ENCODE measurements at regions not wholly inside any gene's neighbourhood (a gene's known extent, or its start where the extent isn't known, plus 50 kb on each side); places are given as distances from the start of the nearest gene placed in this dataset.
"Not testable (repeated sequence)": the region's sequence is repeated elsewhere in the genome, so short reads cannot be mapped to it uniquely, and the experiment has no call there.

DNA sequence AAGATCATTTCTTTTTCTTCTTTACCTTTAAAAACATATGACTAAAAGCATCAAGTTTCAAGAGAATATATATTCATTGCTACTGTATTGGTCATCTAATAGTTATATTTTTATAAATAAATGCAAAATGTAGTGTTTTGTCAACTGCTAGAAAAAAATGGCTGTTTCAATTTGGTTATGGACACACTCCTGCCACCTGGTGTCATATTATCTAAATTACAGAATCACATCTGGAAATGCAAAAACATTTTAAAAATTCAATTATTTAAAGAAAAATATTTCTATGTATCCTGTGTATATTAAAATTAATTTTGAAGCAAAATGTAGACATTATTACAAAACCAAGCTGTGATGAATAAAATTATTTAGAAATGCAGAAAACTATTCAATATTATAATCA is 329.4 kb upstream of the PCDH18 start:
- peak; percentile 21 for DNase-seq (ENCODE audit: low read depth)

GRCh38 chr4:137853424-137853823 is 321.1 kb upstream of the PCDH18 start:
- DNase-seq (ENCODE audit: low read depth): no peak

DNA sequence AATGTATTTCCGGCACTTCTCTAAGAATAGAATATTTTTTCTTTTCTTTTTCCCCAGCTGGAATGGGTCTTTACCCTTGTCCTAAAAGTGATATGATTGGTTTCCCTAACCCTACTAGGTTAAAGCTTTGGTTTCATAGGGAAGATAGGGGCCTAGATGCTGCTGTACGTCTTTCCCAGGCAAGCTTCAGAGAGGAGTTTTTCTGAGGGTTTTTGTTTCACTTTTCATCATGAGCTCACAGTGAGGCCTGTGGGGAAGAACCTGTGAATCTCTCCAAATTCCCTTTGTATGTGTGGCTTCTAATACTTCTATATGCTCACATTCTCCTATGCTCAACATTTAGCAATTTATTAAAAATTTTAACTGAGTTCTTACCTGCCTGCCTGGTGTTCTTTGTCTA is 320.0 kb upstream of the PCDH18 start:
- no peak for DNase-seq (ENCODE audit: low read depth)

- DNase-seq (ENCODE audit: low read depth): no peak
Measured at GRCh38 chr4:137851435-137851834, 319.1 kb upstream of the PCDH18 start.

DNA sequence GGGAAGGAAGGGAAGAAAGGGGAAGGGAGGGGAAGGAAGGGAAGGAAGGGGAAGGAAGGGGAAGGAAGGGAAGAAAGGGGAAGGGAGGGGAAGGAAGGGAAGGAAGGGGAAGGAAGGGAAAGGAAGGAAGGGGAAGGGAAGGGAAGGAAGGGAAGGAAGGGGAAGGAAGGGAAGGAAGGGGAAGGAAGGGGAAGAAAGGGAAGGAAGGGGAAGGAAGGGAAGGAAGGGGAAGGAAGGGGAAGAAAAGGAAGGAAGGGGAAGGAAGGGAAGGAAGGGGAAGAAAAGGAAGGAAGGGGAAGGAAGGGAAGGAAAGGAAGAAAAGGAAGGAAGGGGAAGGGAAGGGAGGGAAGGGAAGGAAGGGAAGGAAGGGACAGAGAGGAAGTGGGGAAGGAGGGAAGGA is 295.7 kb upstream of the PCDH18 start:
- DNase-seq (ENCODE audit: low read depth): not testable (repeated sequence)

GRCh38 chr4:137825505-137825904 is 293.2 kb upstream of the PCDH18 start:
- no peak for DNase-seq (ENCODE audit: low read depth)

GRCh38 chr4:137823007-137823406 is 290.7 kb upstream of the PCDH18 start:
- no peak for DNase-seq (ENCODE audit: low read depth)

GRCh38 chr4:137819964-137820383 is 287.7 kb upstream of the PCDH18 start:
- peak; percentile 48 for DNase-seq (ENCODE audit: low read depth)

DNA sequence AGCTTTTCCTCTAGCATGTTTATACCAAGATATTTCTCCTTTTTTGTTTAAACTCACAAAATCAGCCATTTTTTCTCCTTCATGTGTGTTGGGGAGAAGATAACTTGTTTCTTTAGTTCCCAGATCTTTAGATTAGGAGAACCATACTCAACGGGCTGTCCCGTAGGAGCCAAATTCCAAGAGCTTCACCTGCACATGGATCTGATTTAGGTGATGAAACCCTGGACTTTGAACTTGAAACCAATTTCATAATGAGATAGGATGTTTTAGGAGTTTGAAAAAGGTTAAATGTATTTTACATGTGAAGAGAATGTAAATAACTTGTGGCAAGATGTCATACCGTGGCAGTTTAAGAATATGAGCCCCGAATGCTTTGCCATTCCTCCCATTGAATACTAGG is 280.0 kb upstream of the PCDH18 start:
- DNase-seq (ENCODE audit: low read depth): no peak

GRCh38 chr4:137806420-137806819 is 274.1 kb upstream of the PCDH18 start:
- DNase-seq (ENCODE audit: low read depth): no peak

DNA sequence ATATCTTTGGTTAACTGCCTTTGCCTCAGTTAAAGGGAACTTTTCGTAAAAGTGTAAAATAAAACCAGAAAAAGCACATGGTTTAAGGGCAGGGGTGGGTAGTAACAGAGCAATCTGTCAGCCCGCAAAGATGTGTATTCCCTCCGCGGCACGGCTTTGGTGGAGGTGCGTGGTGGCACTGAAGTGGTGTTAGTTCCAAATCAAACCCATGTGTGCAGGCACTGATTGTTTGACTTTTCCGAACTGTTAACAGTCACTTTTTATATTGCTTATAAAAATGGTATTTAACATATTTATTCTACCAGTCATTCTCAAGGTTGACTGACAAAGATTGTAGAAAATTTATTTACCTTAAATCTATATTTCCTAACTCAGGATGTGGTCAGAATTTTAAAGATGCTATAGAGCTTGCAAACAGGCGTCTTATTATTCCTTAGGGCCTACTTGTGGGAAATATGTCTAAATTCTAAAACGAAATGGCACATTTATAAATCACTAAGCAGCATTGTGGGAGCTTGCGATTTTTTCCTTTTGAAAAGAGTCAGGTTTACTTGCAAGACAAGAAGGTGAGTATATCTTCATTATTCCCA is 272.7 kb upstream of the PCDH18 start:
- DNase-seq (ENCODE audit: low read depth): no peak

- no peak for DNase-seq (ENCODE audit: low read depth)
Measured at GRCh38 chr4:137800861-137801260, 268.6 kb upstream of the PCDH18 start.

DNA sequence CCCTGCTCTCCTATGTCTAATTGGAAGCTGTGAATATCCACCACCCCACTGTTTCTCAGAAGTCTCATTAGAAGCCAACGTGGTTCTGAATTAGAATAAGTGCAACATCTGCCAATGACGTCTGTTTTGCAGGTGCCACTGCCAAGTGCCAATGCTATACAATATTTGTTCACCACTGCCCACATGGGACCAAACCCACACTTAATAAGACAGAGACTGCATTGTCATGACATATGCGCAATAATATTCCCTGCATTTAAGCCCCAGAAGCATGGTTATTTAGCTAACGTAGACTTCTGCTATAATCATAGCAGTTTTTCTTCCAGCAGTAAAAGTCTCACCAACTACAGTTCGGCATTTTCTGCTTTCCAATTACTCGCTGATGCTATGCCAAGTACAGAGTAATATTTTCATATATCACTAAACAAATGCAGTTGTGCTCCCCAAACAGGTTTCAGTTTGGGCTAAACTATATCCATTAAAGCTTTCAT is 262.5 kb upstream of the PCDH18 start:
- peak; percentile 16 for DNase-seq (ENCODE audit: low read depth)

DNA sequence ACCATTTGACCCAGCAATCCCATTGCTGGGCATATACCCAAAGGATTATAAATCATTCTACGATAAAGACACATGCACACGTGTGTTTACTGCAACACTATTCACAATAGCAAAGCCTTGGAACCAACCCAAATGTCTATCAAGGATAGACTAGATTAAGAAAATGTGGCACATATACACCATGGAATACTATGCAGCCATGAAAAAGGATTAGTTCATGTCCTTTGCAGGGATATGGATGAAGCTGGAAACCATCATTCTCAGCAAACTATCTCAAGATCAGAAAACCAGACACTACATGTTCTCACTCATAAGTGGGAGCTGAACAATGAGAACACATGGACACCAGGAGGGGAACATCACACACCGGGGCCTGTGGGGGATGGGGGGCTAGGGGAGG is 257.0 kb upstream of the PCDH18 start:
- not testable (repeated sequence) for DNase-seq (ENCODE audit: low read depth)

GRCh38 chr4:137783923-137784322 is 251.6 kb upstream of the PCDH18 start:
- DNase-seq (ENCODE audit: low read depth): not testable (repeated sequence)

DNA sequence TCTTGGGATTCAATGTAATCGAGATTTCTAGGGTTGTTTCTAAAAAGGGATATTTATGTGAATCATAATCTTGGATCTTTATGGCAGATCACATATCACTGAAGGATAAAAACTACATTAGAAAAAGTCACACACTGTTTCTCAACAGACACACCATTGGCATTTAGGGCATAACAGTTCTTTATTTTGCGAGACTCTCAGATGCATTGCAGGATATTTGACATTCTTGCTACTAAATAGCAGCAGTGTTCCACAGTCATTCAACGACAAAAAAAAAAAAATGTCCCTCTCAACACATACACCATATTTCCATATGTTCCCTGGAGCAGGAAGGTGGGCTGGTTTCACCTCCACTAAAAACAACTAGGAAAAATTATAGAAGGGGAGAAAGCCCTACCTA is 243.4 kb upstream of the PCDH18 start:
- DNase-seq (ENCODE audit: low read depth): peak; percentile 5

DNA sequence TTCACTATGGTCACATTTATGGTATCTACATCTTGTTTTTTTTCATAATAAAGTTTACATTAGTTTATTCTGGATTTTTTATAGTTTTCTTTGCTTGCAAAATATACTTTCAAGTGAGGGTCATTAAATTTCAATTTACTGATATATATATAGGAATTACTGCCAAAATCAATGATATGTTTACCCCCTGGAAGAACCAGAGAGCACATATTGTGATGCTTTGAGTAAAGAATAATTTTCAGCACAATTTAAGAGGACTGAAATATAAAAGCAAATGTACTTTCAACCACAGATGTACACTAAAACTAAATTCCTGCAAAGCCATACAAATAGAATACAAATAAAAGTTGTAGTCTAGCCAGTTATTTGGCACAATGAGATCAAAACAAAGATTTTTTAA is 242.2 kb upstream of the PCDH18 start:
- DNase-seq (ENCODE audit: low read depth): no peak

DNA sequence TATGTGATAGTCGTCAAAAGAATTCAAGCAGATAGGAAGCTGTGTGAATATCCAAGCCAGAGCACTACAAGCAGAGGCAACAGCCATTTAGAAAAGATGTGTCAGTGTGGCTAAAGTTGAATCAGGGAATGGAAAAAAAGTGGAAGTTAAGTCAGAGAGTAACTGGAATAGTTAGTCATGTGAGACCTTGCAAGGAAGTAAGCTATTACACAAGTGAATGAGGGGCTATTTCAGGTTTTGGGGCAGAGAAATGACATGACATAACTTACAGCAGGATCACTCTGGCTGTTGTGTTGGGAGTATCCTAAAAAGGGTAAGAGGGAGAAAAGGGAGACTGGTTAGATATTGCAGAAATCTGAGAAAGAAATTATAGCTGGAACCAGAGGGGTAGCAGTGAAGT is 236.6 kb upstream of the PCDH18 start:
- DNase-seq (ENCODE audit: low read depth): no peak

GRCh38 chr4:137768196-137768595 is 235.9 kb upstream of the PCDH18 start:
- DNase-seq (ENCODE audit: low read depth): peak; percentile 66

DNA sequence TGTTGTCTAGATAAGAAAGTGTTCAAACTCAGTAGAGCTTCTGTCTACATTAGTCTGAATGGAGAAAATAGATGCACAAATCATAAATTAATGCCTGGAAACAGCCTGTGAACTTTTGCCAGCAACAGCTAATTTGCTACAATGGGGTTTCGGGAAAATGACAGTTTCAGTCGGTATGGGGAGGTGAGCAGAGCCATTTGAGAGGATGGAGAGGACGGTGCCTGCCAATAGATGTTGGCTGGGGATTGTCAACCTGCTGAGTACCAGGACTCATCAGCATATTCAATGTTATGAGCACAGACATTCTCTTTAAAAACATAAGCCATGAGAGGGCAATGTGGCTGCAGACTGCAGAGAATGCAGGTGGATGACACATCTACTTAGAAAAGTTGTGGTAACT is 230.3 kb upstream of the PCDH18 start:
- no peak for DNase-seq (ENCODE audit: low read depth)

GRCh38 chr4:137754652-137755471 is 222.6 kb upstream of the PCDH18 start:
- no peak for DNase-seq (ENCODE audit: low read depth)

DNA sequence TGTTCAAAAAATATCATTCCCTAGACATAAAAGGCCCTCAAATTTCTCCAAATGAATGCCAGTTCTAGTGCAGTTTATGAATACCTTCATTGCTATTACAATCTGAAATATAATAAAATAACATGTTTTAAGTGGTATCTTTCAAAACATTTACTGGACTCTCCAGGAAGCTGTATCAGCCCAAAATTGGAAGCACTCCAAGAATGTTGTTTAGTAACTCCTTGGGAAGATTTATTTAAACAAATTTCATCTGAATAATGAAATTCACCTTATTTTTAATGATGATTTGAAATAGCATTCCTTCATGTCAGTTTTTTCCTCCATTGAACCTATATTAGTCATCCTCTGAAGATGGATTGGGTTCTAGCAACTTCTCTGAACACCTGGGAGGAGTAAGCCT is 217.2 kb upstream of the PCDH18 start:
- peak; percentile 55 for DNase-seq (ENCODE audit: low read depth)

DNA sequence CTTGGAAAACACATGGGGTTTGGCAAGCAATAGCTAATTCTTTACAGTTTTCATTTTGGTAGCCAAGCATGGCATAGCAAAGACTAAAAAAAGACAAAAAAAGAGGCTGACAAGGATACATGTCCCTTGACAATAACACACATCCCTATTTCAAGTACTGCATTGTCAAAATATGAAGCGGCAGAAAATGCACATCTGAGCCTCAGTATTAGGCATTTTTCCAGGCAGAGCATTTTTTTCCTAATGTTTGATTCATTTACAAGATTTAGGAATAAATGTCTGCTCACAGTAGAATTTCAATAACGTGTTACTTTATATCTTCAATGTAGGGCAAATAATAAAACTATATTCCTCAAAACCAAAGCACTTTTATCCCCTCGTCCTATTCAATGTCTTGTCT is 216.3 kb upstream of the PCDH18 start:
- DNase-seq (ENCODE audit: low read depth): peak; percentile 12

DNA sequence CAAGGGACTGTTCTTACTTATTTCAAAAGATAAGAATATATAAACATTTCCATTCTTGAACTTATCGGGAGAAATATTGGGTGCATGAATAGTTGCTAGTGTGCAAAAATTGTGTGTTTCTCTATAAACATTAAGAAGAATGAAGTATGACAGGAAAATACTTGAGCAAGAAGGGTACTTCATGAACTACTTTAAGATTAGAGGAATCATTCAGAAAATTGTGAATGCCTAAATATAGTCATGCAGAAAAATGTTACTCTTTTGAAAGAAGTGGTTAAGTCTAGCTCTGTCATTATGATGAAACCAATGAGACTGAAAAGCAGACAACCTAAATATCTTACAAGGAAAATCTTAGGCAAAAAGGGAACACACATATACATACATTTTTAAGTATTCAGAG is 207.8 kb upstream of the PCDH18 start:
- DNase-seq (ENCODE audit: low read depth): no peak
